ENCODE measurements at regions not wholly inside any gene's neighbourhood (a gene's known extent, or its start where the extent isn't known, plus 50 kb on each side); places are given as distances from the start of the nearest gene placed in this dataset.

DNA sequence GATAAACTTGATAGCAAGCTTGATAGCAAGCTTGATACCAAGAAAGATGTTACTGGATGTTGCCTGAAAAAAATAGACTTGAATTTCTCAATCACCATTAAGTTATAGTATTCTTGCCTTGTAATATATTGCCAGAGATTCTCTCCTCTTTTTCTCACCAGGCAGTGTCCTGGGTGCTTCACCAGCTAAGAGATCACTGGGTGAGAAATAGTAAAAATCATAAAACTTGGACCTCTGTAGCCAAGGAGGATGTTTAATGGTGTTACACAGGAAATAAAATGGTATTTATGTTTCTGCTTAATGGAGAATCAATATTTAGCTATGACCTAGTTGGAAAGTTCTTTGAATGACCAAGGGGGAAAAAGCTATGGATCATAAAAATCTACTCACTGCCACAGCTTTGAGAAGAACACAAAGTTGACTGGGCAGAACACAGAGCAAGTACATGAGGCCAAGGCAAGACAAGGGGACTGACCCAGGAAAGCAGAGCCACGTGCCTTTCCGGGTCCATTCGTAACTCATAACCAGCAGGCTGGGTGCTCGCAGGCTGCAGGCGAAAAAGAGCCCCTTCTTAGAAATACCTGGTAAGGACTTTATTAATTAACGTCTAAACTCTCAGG is 129.4 kb upstream of the HNMT start:
- no peaks in the 10 kb centered on the region for H3K36me3 ChIP-seq (ENCODE audit: low read length)
- no peak overlapping the region for H3K4me2 ChIP-seq (ENCODE audit: low read depth, low read length, poor library complexity, severe bottlenecking)
- H3K27me3 ChIP-seq (ENCODE audit: low read length): no peaks in the 10 kb centered on the region
- no peak overlapping the region for H3K27ac ChIP-seq (ENCODE audit: low read depth, low read length)
- H3K9me3 ChIP-seq (ENCODE audit: insufficient read depth, low read length): no peaks in the 10 kb centered on the region
- TF ChIP-seq, protein P1, sequence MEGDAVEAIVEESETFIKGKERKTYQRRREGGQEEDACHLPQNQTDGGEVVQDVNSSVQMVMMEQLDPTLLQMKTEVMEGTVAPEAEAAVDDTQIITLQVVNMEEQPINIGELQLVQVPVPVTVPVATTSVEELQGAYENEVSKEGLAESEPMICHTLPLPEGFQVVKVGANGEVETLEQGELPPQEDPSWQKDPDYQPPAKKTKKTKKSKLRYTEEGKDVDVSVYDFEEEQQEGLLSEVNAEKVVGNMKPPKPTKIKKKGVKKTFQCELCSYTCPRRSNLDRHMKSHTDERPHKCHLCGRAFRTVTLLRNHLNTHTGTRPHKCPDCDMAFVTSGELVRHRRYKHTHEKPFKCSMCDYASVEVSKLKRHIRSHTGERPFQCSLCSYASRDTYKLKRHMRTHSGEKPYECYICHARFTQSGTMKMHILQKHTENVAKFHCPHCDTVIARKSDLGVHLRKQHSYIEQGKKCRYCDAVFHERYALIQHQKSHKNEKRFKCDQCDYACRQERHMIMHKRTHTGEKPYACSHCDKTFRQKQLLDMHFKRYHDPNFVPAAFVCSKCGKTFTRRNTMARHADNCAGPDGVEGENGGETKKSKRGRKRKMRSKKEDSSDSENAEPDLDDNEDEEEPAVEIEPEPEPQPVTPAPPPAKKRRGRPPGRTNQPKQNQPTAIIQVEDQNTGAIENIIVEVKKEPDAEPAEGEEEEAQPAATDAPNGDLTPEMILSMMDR (IDR thresholded peaks at IDR 0.05; ENCODE audit: insufficient read depth, low read length, poor library complexity, severe bottlenecking): no peak
- TF ChIP-seq EZH2phosphoT487 (conservative IDR thresholded peaks at IDR 0.05; ENCODE audit: low read length): no peak
- no peak overlapping the region for H3K9ac ChIP-seq (ENCODE audit: low read length)
- no peaks in the 10 kb centered on the region for H3K9me2 ChIP-seq (replicated peaks; ENCODE audit: insufficient read depth, low read length)
- H3F3A ChIP-seq (ENCODE audit: insufficient read depth): no peaks in the 10 kb centered on the region
- no peaks in the 10 kb centered on the region for H3K79me2 ChIP-seq (ENCODE audit: insufficient read depth, low read length)
- no peak overlapping the region for H3K4me3 ChIP-seq (ENCODE audit: insufficient read depth, low read length, poor library complexity, severe bottlenecking)
- no peaks in the 10 kb centered on the region for H4K20me1 ChIP-seq (ENCODE audit: low read depth, low read length)
- H2AFZ ChIP-seq (ENCODE audit: low read depth, low read length, severe bottlenecking): no peak overlapping the region

DNA sequence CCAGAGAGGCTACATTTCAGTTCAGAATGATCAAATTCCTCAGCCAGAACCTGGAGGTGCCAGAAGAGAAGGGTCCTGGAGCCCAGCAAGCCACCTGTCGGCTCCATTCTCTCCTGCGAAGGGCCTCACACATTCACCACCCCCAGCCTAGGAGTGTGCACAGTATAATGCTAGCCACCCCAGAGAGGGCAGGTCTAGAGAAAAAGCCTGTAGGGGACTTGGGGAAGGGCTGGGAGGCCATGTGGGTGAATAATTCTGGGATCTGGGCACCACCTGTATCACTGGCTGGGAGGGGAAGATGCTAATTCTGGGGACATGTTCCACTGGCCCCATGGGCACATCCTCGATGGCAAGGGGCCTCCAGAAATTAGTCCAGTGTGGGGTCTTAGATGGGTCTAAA is 127.6 kb upstream of the HNMT start:
- no peaks in the 10 kb centered on the region for H3K9me3 ChIP-seq (ENCODE audit: insufficient read depth, low read length)
- no peaks in the 10 kb centered on the region for H3F3A ChIP-seq (ENCODE audit: insufficient read depth)
- TF ChIP-seq, protein P1 (IDR thresholded peaks at IDR 0.05; ENCODE audit: insufficient read depth, low read length, poor library complexity, severe bottlenecking): no peak
- no peak for TF ChIP-seq EZH2phosphoT487 (conservative IDR thresholded peaks at IDR 0.05; ENCODE audit: low read length)

DNA sequence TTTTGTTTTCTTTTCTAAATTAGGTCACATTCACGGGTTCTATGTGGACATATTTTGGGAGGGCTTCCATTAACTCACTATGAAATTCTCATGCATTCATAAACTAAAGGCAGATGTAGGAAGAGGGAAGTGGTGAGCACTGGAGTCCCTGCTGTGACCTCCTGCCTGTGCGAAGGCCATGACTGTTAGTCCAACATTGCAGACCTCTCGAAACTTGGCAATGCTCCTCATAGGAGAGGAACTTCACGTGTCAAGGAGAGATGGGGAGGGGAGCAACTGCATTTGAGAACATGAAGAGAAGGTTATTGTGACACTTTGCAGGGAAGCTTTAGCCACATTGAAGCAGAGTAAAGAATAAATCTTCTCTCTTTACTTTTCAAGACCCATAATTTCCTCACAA is 126.4 kb upstream of the HNMT start:
- no peaks in the 10 kb centered on the region for H3K36me3 ChIP-seq (ENCODE audit: low read length)
- H3K9me2 ChIP-seq (replicated peaks; ENCODE audit: insufficient read depth, low read length): no peaks in the 10 kb centered on the region
- H3K9me3 ChIP-seq (ENCODE audit: insufficient read depth, low read length): no peaks in the 10 kb centered on the region
- no peak overlapping the region for H2AFZ ChIP-seq (ENCODE audit: low read depth, low read length, severe bottlenecking)
- TF ChIP-seq EZH2phosphoT487 (conservative IDR thresholded peaks at IDR 0.05; ENCODE audit: low read length): no peak
- TF ChIP-seq, protein P1 (IDR thresholded peaks at IDR 0.05; ENCODE audit: insufficient read depth, low read length, poor library complexity, severe bottlenecking): no peak
- no peak overlapping the region for H3K4me2 ChIP-seq (ENCODE audit: low read depth, low read length, poor library complexity, severe bottlenecking)
- H3K4me3 ChIP-seq (ENCODE audit: insufficient read depth, low read length, poor library complexity, severe bottlenecking): no peak overlapping the region
- no peak overlapping the region for H3K9ac ChIP-seq (ENCODE audit: low read length)
- no peaks in the 10 kb centered on the region for H3K27me3 ChIP-seq (ENCODE audit: low read length)
- no peaks in the 10 kb centered on the region for H3F3A ChIP-seq (ENCODE audit: insufficient read depth)
- no peak overlapping the region for H3K27ac ChIP-seq (ENCODE audit: low read depth, low read length)
- H3K79me2 ChIP-seq (ENCODE audit: insufficient read depth, low read length): no peaks in the 10 kb centered on the region
- no peaks in the 10 kb centered on the region for H4K20me1 ChIP-seq (ENCODE audit: low read depth, low read length)

More for the DNA sequence above, 127.6 kb upstream of the HNMT start:
- Histone ChIP-seq H3K36me3 (ENCODE audit: low read length) (no peaks in the 10 kb centered on the region), H3K27me3 (ENCODE audit: low read length) (no peaks in the 10 kb centered on the region), H3K4me3 (ENCODE audit: insufficient read depth, low read length, poor library complexity, severe bottlenecking) (no peak overlapping the region), H3K27ac (ENCODE audit: low read depth, low read length) (no peak overlapping the region), H2AFZ (ENCODE audit: low read depth, low read length, severe bottlenecking) (no peak overlapping the region), H3K9ac (ENCODE audit: low read length) (no peak overlapping the region), H4K20me1 (ENCODE audit: low read depth, low read length) (no peaks in the 10 kb centered on the region), H3K9me2 (replicated peaks; ENCODE audit: insufficient read depth, low read length) (no peaks in the 10 kb centered on the region), H3K79me2 (ENCODE audit: insufficient read depth, low read length) (no peaks in the 10 kb centered on the region), H3K4me2 (ENCODE audit: low read depth, low read length, poor library complexity, severe bottlenecking) (no peak overlapping the region)
